Tibial nerve (tissue), 4 donors: ENCODE measurements at regions not wholly inside any gene's neighbourhood (a gene's known extent, or its start where the extent isn't known, plus 50 kb on each side); places are given as distances from the start of the nearest gene placed in this dataset.
"Not testable (repeated sequence)": the region's sequence is repeated elsewhere in the genome, so short reads cannot be mapped to it uniquely, and the experiment has no call there.

ENCODE experiments used
- DNase-seq, 2 donors: peaks; one replicate each; pipeline ENCODE4 v3.0.0-alpha.2; 2019; ENCODE audit warnings: low spot score in 2 of 2
- H3K27ac ChIP-seq, 4 donors: fragments of 200-600 bp; sonication (generic) in 3 of 4; one replicate each; pipeline ENCODE4 v1.5.1; 2017 to 2019; ENCODE audit warnings: mild to moderate bottlenecking in 1 of 4
- H3K27me3 ChIP-seq, 2 donors: fragments of 200-600 bp; sonication (generic) in 1 of 2; one replicate each; pipeline versions ENCODE4 v1.5.1 to v1.6.0; 2017 to 2019
- H3K36me3 ChIP-seq, 3 donors: fragments of 200-600 bp; sonication (generic); one replicate each; pipeline ENCODE4 v1.5.1; 2018 to 2019
- H3K4me1 ChIP-seq, 4 donors: fragments of 200-600 bp; sonication (generic) in 3 of 4; one replicate each; pipeline ENCODE4 v1.5.1; 2017 to 2019
- H3K4me3 ChIP-seq, 4 donors: fragments of 200-600 bp; sonication (generic) in 3 of 4; one replicate each; pipeline ENCODE4 v1.5.1; 2017 to 2019; ENCODE audit warnings: mild to moderate bottlenecking in 1 of 4, moderate library complexity in 1 of 4
- H3K9me3 ChIP-seq, 4 donors: fragments of 200-600 bp; sonication (generic) in 3 of 4; one replicate each; pipeline ENCODE4 v1.5.1; 2017 to 2019
- WGBS, 2 donors: methylation state at CpG; one replicate each; pipeline ENCODE4 v1.1.5; 2018; 5-methylcytosine and 5-hydroxymethylcytosine counted together

GRCh38 chr2:91499431-91500050 is 2808.1 kb downstream of the RPIA start:
- not testable (repeated sequence) for H3K27ac ChIP-seq, H3K9me3 ChIP-seq, H3K4me1 ChIP-seq, H3K4me3 ChIP-seq, H3K36me3 ChIP-seq, H3K27me3 ChIP-seq, DNase-seq
- 47 to 52% methylated on average over 2 to 5 of the region's 5 CpGs for WGBS, 2 donors

- H3K4me3 ChIP-seq, H3K4me1 ChIP-seq, H3K27ac ChIP-seq, H3K36me3 ChIP-seq, DNase-seq, H3K9me3 ChIP-seq, H3K27me3 ChIP-seq: not testable (repeated sequence)
- WGBS, 2 donors: 88 to 90% methylated on average over 2 to 3 of the region's 6 CpGs
Measured at GRCh38 chr2:91500246-91500977, 2808.9 kb downstream of the RPIA start.

- not testable (repeated sequence) for H3K36me3 ChIP-seq, H3K27me3 ChIP-seq, H3K27ac ChIP-seq, DNase-seq, H3K4me3 ChIP-seq, H3K9me3 ChIP-seq, H3K4me1 ChIP-seq
- 72 to 83% methylated on average over 5 of the region's 5 CpGs for WGBS, 2 donors
Measured at GRCh38 chr2:91500978-91501310, 2809.5 kb downstream of the RPIA start.

GRCh38 chr2:91501481-91502080 is 2810.1 kb downstream of the RPIA start:
- H3K27ac ChIP-seq, H3K27me3 ChIP-seq, H3K4me1 ChIP-seq, H3K9me3 ChIP-seq, H3K36me3 ChIP-seq, DNase-seq, H3K4me3 ChIP-seq: not testable (repeated sequence)
- WGBS, 2 donors: 92 to 93% methylated on average over 14 to 15 of the region's 17 CpGs

GRCh38 chr2:91503572-91503958 is 2812.1 kb downstream of the RPIA start:
- H3K36me3 ChIP-seq, H3K9me3 ChIP-seq, H3K4me3 ChIP-seq, H3K27ac ChIP-seq, DNase-seq, H3K4me1 ChIP-seq, H3K27me3 ChIP-seq: not testable (repeated sequence)
- WGBS, 2 donors: 80 to 87% methylated on average over 8 of the region's 8 CpGs

GRCh38 chr2:91503959-91504741 is 2812.7 kb downstream of the RPIA start:
- not testable (repeated sequence) for H3K27me3 ChIP-seq, H3K27ac ChIP-seq, DNase-seq, H3K9me3 ChIP-seq, H3K36me3 ChIP-seq, H3K4me1 ChIP-seq, H3K4me3 ChIP-seq
- WGBS, 2 donors: 77 to 98% methylated on average over 5 to 7 of the region's 13 CpGs

GRCh38 chr2:91508816-91509215 is 2817.3 kb downstream of the RPIA start:
- not testable (repeated sequence) for H3K4me3 ChIP-seq, H3K27me3 ChIP-seq, H3K9me3 ChIP-seq, DNase-seq, H3K4me1 ChIP-seq, H3K27ac ChIP-seq, H3K36me3 ChIP-seq
- 80% methylated on average over 1 of the region's 4 CpGs; no CpG with 5 or more reads in 1 of the 2 donors for WGBS, 2 donors

GRCh38 chr2:91509276-91509675 is 2817.8 kb downstream of the RPIA start:
- not testable (repeated sequence) for H3K4me3 ChIP-seq, H3K27me3 ChIP-seq, DNase-seq, H3K36me3 ChIP-seq, H3K4me1 ChIP-seq, H3K9me3 ChIP-seq, H3K27ac ChIP-seq
- 21% methylated on average over 2 of the region's 4 CpGs; no CpG with 5 or more reads in 1 of the 2 donors for WGBS, 2 donors

- H3K4me3 ChIP-seq, H3K27ac ChIP-seq, H3K36me3 ChIP-seq, H3K27me3 ChIP-seq, H3K4me1 ChIP-seq, DNase-seq, H3K9me3 ChIP-seq: not testable (repeated sequence)
- no CpG with 5 or more reads among the region's 2 CpGs for WGBS, 2 donors
Measured at GRCh38 chr2:91511166-91511565, 2819.7 kb downstream of the RPIA start.

- H3K36me3 ChIP-seq, H3K4me3 ChIP-seq, H3K27ac ChIP-seq, H3K27me3 ChIP-seq, DNase-seq, H3K9me3 ChIP-seq, H3K4me1 ChIP-seq: not testable (repeated sequence)
- WGBS, 2 donors: 84 to 88% methylated on average over 2 to 3 of the region's 3 CpGs
Measured at GRCh38 chr2:91515966-91516365, 2824.5 kb downstream of the RPIA start.

- WGBS, 2 donors: 89% methylated on average over 5 of the region's 6 CpGs; no CpG with 5 or more reads in 1 of the 2 donors
- H3K4me3 ChIP-seq, H3K27me3 ChIP-seq, H3K27ac ChIP-seq, H3K4me1 ChIP-seq, H3K9me3 ChIP-seq, H3K36me3 ChIP-seq, DNase-seq: not testable (repeated sequence)
Measured at GRCh38 chr2:91516669-91517068, 2825.2 kb downstream of the RPIA start.

GRCh38 chr2:91517846-91518245 is 2826.4 kb downstream of the RPIA start:
- H3K4me3 ChIP-seq, H3K27ac ChIP-seq, H3K27me3 ChIP-seq, H3K36me3 ChIP-seq, H3K9me3 ChIP-seq, DNase-seq, H3K4me1 ChIP-seq: not testable (repeated sequence)
- 100% methylated on average over 1 of the region's 1 CpG for WGBS, 2 donors

- WGBS, 2 donors: 82 to 85% methylated on average over 5 of the region's 5 CpGs
- not testable (repeated sequence) for H3K9me3 ChIP-seq, H3K36me3 ChIP-seq, DNase-seq, H3K4me1 ChIP-seq, H3K4me3 ChIP-seq, H3K27me3 ChIP-seq, H3K27ac ChIP-seq
Measured at GRCh38 chr2:91518361-91518981, 2827.0 kb downstream of the RPIA start.
